CD8-positive, alpha-beta memory T cell (primary cell): ENCODE measurements at regions not wholly inside any gene's neighbourhood (a gene's known extent, or its start where the extent isn't known, plus 50 kb on each side); places are given as distances from the start of the nearest gene placed in this dataset.

ENCODE experiments used
- CTCF ChIA-PET: fragments of 350-600 bp; sonication (Branson Sonifier 250); formaldehyde crosslinking; loops from one replicate; lab custom pipeline; 2021; ENCODE audit warnings: antibody characterized with exemption; lab: Charles Lee
- POLR2A ChIA-PET: fragments of 350-600 bp; sonication (Branson Sonifier 250); formaldehyde crosslinking; loops from one replicate; lab custom pipeline; 2021; ENCODE audit warnings: antibody characterized with exemption; lab: Charles Lee
- DNase-seq, 5 donors: peaks; one replicate each; pipeline versions ENCODE4 v3.0.0 to v3.0.0-alpha.2; 2020 to 2022; ENCODE audit warnings: mixed read lengths in 1 of 5
- H3K27ac ChIP-seq: one replicate; pipeline ENCODE4 v1.7.0; 2013; ENCODE audit warnings: low read depth, mild to moderate bottlenecking, low read length, moderate library complexity
- H3K27me3 ChIP-seq: 2 replicates; pipeline ENCODE4 v1.7.0; 2013; ENCODE audit warnings: low read length, mild to moderate bottlenecking; ENCODE audit not compliant: insufficient read depth, poor library complexity, severe bottlenecking
- H3K36me3 ChIP-seq: 2 replicates; pipeline ENCODE4 v1.7.0; 2013; ENCODE audit warnings: mild to moderate bottlenecking, low read length, moderate library complexity; ENCODE audit not compliant: insufficient read depth
- H3K4me1 ChIP-seq: 2 replicates; pipeline ENCODE4 v1.7.0; 2013; ENCODE audit warnings: mild to moderate bottlenecking, low read length, moderate library complexity; ENCODE audit not compliant: insufficient read depth
- H3K4me3 ChIP-seq: 2 replicates; pipeline ENCODE4 v1.7.0; 2013; ENCODE audit warnings: mild to moderate bottlenecking, low read length
- H3K9me3 ChIP-seq: 2 replicates; pipeline ENCODE4 v1.7.0; 2013; ENCODE audit warnings: mild to moderate bottlenecking, low read length
- H3K27ac Mint-ChIP-seq, 8 donors: one replicate each; pipeline ENCODE4 v1.8.0; 2020 to 2021; ENCODE audit warnings: mixed read lengths in 8 of 8, mild to moderate bottlenecking in 6 of 8, inconsistent platforms in 3 of 8, moderate library complexity in 3 of 8
- H3K27me3 Mint-ChIP-seq, 2 donors: one replicate each; pipeline ENCODE4 v1.8.0; 2020 to 2021; ENCODE audit warnings: mixed read lengths in 2 of 2, mild to moderate bottlenecking in 1 of 2, moderate library complexity in 1 of 2
- H3K36me3 Mint-ChIP-seq, 3 donors: one replicate each; pipeline ENCODE4 v1.8.0; 2020 to 2021; ENCODE audit warnings: mixed read lengths in 3 of 3, inconsistent platforms in 1 of 3, mild to moderate bottlenecking in 1 of 3
- H3K4me1 Mint-ChIP-seq, 3 donors: one replicate each; pipeline ENCODE4 v1.8.0; 2020 to 2021; ENCODE audit warnings: mixed read lengths in 3 of 3, inconsistent platforms in 1 of 3, mild to moderate bottlenecking in 1 of 3
- H3K4me3 Mint-ChIP-seq, 7 donors: one replicate each; pipeline ENCODE4 v1.8.0; 2020 to 2021; ENCODE audit warnings: mixed read lengths in 7 of 7, mild to moderate bottlenecking in 6 of 7, moderate library complexity in 4 of 7, inconsistent platforms in 2 of 7
- H3K9me3 Mint-ChIP-seq, 5 donors: one replicate each; pipeline ENCODE4 v1.8.0; 2020 to 2022; ENCODE audit warnings: mixed read lengths in 5 of 5, mild to moderate bottlenecking in 3 of 5, moderate library complexity in 2 of 5, inconsistent platforms in 1 of 5

DNA sequence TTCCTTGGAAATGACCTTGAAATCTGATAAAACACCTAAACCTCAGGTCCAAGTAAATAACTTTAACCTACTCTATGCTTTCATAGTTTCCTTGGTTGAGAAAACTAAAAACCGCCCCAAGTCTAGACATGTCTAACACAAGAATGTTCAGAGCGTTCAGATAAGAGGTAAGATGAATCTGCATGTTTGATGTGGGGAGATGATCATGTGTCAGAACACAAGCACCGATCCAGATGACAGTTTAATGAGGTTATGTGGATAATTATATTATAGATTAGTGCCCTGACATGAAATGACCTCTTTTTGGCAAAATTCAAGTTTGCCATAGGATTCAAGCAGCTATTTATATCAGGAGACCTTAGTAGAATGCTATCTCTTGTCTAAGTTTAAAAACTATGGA, 729.8 kb upstream of the SOX11 start:
- Histone ChIP-seq H3K4me1 (no peaks in the 10 kb centered on the region), H3K27ac (no peak overlapping the region), H3K36me3 (no peaks in the 10 kb centered on the region), H3K4me3 (no peak overlapping the region), H3K9me3 (no peaks in the 10 kb centered on the region), H3K27me3 (no peaks in the 10 kb centered on the region)
- no peaks in the 10 kb centered on the region for H3K4me1 Mint-ChIP-seq
- peaks cover 0 to 11% (median 6%) of the 10 kb centered on the region in 5 donors for H3K9me3 Mint-ChIP-seq
- DNase-seq: no peak
- no peak overlapping the region for H3K4me3 Mint-ChIP-seq
- no peak overlapping the region for H3K27ac Mint-ChIP-seq
- ChIA-PET CTCF (no interaction called here), POLR2A (no interaction called here)
- no peaks in the 10 kb centered on the region for H3K27me3 Mint-ChIP-seq
- no peaks in the 10 kb centered on the region for H3K36me3 Mint-ChIP-seq

- Histone ChIP-seq H3K27ac (no peak overlapping the region), H3K4me3 (no peak overlapping the region), H3K4me1 (no peaks in the 10 kb centered on the region), H3K9me3 (no peaks in the 10 kb centered on the region), H3K27me3 (no peaks in the 10 kb centered on the region), H3K36me3 (no peaks in the 10 kb centered on the region)
- Mint-ChIP-seq H3K4me3 (no peak overlapping the region), H3K27ac (no peak overlapping the region), H3K4me1 (no peaks in the 10 kb centered on the region), H3K9me3 (peaks cover 0 to 11% (median 6%) of the 10 kb centered on the region in 5 donors), H3K36me3 (no peaks in the 10 kb centered on the region), H3K27me3 (no peaks in the 10 kb centered on the region)
- no peak for DNase-seq
- CTCF ChIA-PET: no interaction called here
- POLR2A ChIA-PET: no interaction called here
These were observed 729.1 kb upstream of the SOX11 start for GRCh38 chr2:4963106-4963505.

- Mint-ChIP-seq H3K9me3 (peaks cover 0 to 13% (median 2%) of the 10 kb centered on the region in 5 donors), H3K36me3 (no peaks in the 10 kb centered on the region), H3K27me3 (no peaks in the 10 kb centered on the region), H3K27ac (no peak overlapping the region), H3K4me1 (no peaks in the 10 kb centered on the region), H3K4me3 (no peak overlapping the region)
- H3K27ac ChIP-seq: no peak overlapping the region
- no peaks in the 10 kb centered on the region for H3K4me1 ChIP-seq
- H3K4me3 ChIP-seq: no peak overlapping the region
- ChIA-PET CTCF (no interaction called here), POLR2A (no interaction called here)
- no peaks in the 10 kb centered on the region for H3K9me3 ChIP-seq
- DNase-seq: no peak
- no peaks in the 10 kb centered on the region for H3K27me3 ChIP-seq
- no peaks in the 10 kb centered on the region for H3K36me3 ChIP-seq
These were observed 728.1 kb upstream of the SOX11 start for GRCh38 chr2:4964001-4964540.

- peaks cover 2 to 13% (median 2%) of the 10 kb centered on the region in 5 donors for H3K9me3 Mint-ChIP-seq
- Histone ChIP-seq H3K36me3 (no peaks in the 10 kb centered on the region), H3K4me3 (no peak overlapping the region), H3K27me3 (no peaks in the 10 kb centered on the region), H3K9me3 (no peaks in the 10 kb centered on the region), H3K27ac (no peak overlapping the region), H3K4me1 (no peaks in the 10 kb centered on the region)
- H3K36me3 Mint-ChIP-seq: no peaks in the 10 kb centered on the region
- no peak overlapping the region for H3K27ac Mint-ChIP-seq
- no peak for DNase-seq
- no peak overlapping the region for H3K4me3 Mint-ChIP-seq
- POLR2A ChIA-PET: no interaction called here
- no peaks in the 10 kb centered on the region for H3K4me1 Mint-ChIP-seq
- H3K27me3 Mint-ChIP-seq: no peaks in the 10 kb centered on the region
- CTCF ChIA-PET: no interaction called here
These were observed 727.6 kb upstream of the SOX11 start for GRCh38 chr2:4964579-4964978.

- no peak for DNase-seq
- no peak overlapping the region for H3K27ac Mint-ChIP-seq
- POLR2A ChIA-PET: no interaction called here
- H3K4me3 Mint-ChIP-seq: no peak overlapping the region
- H3K4me1 Mint-ChIP-seq: no peaks in the 10 kb centered on the region
- Histone ChIP-seq H3K36me3 (no peaks in the 10 kb centered on the region), H3K9me3 (no peaks in the 10 kb centered on the region), H3K4me3 (no peak overlapping the region), H3K4me1 (no peaks in the 10 kb centered on the region), H3K27me3 (no peaks in the 10 kb centered on the region), H3K27ac (no peak overlapping the region)
- peaks cover 2 to 15% (median 7%) of the 10 kb centered on the region in 5 donors for H3K9me3 Mint-ChIP-seq
- CTCF ChIA-PET: no interaction called here
- no peaks in the 10 kb centered on the region for H3K27me3 Mint-ChIP-seq
- no peaks in the 10 kb centered on the region for H3K36me3 Mint-ChIP-seq
These were observed 726.4 kb upstream of the SOX11 start for GRCh38 chr2:4965556-4966320.

DNA sequence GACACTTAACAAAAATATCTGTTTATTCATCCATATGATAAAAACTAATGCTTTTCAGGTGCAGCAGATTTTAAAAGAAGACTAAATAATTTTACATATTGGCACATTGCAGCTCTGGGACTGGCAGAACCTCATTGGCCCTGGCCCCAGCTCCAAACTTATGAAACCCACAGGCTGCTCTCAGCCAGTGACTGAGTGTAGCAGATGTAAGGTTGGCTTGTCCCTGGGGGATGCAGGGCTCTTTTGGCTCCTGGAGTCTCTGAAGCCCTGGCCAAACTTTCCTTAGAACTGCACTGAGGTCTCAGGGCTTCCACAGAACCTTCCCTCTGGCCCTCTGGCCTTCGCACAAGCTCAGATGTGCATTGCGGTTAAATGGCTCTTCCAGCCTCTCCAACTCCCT, 725.0 kb upstream of the SOX11 start:
- Mint-ChIP-seq H3K36me3 (no peaks in the 10 kb centered on the region), H3K27ac (peak overlapping the region in 1 of 8 donors; percentile 56), H3K27me3 (no peaks in the 10 kb centered on the region), H3K4me1 (no peaks in the 10 kb centered on the region), H3K4me3 (no peak overlapping the region), H3K9me3 (peaks cover 2 to 15% (median 5%) of the 10 kb centered on the region in 5 donors)
- POLR2A ChIA-PET: no interaction called here
- Histone ChIP-seq H3K36me3 (no peaks in the 10 kb centered on the region), H3K9me3 (no peaks in the 10 kb centered on the region), H3K27me3 (no peaks in the 10 kb centered on the region), H3K4me1 (no peaks in the 10 kb centered on the region), H3K27ac (no peak overlapping the region), H3K4me3 (no peak overlapping the region)
- DNase-seq: no peak
- CTCF ChIA-PET: no interaction called here

- no peaks in the 10 kb centered on the region for H3K4me1 ChIP-seq
- CTCF ChIA-PET: no interaction called here
- H3K4me3 Mint-ChIP-seq: no peak overlapping the region
- H3K27me3 ChIP-seq: no peaks in the 10 kb centered on the region
- DNase-seq: no peak
- no peaks in the 10 kb centered on the region for H3K9me3 ChIP-seq
- H3K36me3 ChIP-seq: no peaks in the 10 kb centered on the region
- H3K27ac Mint-ChIP-seq: no peak overlapping the region
- H3K4me3 ChIP-seq: no peak overlapping the region
- H3K36me3 Mint-ChIP-seq: no peaks in the 10 kb centered on the region
- H3K27ac ChIP-seq: no peak overlapping the region
- H3K9me3 Mint-ChIP-seq: peaks cover 4 to 10% (median 7%) of the 10 kb centered on the region in 5 donors
- POLR2A ChIA-PET: no interaction called here
- no peaks in the 10 kb centered on the region for H3K4me1 Mint-ChIP-seq
- no peaks in the 10 kb centered on the region for H3K27me3 Mint-ChIP-seq
These were observed 719.7 kb upstream of the SOX11 start for GRCh38 chr2:4972472-4972871.

GRCh38 chr2:4973354-4973753, 718.8 kb upstream of the SOX11 start:
- Mint-ChIP-seq H3K36me3 (no peaks in the 10 kb centered on the region), H3K4me1 (no peaks in the 10 kb centered on the region), H3K9me3 (peaks cover 4 to 9% (median 8%) of the 10 kb centered on the region in 5 donors), H3K4me3 (no peak overlapping the region), H3K27ac (no peak overlapping the region), H3K27me3 (no peaks in the 10 kb centered on the region)
- Histone ChIP-seq H3K27ac (no peak overlapping the region), H3K9me3 (no peaks in the 10 kb centered on the region), H3K4me1 (no peaks in the 10 kb centered on the region), H3K27me3 (no peaks in the 10 kb centered on the region), H3K4me3 (no peak overlapping the region), H3K36me3 (no peaks in the 10 kb centered on the region)
- ChIA-PET CTCF (no interaction called here), POLR2A (no interaction called here)
- no peak for DNase-seq
